Panc1 (cell line): ENCODE measurements at regions not wholly inside any gene's neighbourhood (a gene's known extent, or its start where the extent isn't known, plus 50 kb on each side); places are given as distances from the start of the nearest gene placed in this dataset.

ENCODE experiments used
- CTCF ChIP-seq: fragments of 450-650 bp; IDR thresholded peaks from 2 replicates; pipeline ENCODE4 v1.5.1; 2017; ENCODE audit warnings: mild to moderate bottlenecking
- POLR2AphosphoS5 ChIP-seq: IDR thresholded peaks from 2 replicates; pipeline ENCODE4 v1.6.1; 2012; ENCODE audit warnings: mild to moderate bottlenecking, low read depth, low read length, moderate library complexity
- REST ChIP-seq, 2 experiments: IDR thresholded peaks; 2 replicates each; pipeline ENCODE4 v1.6.1; 2011 to 2012; ENCODE audit warnings: low read depth in 2 of 2, control low read depth in 1 of 2, low read length in 1 of 2, mild to moderate bottlenecking in 1 of 2, moderate library complexity in 1 of 2; ENCODE audit not compliant: insufficient read depth in 1 of 2

GRCh38 chr20:23277316-23277715 is 73.3 kb upstream of the NXT1 start:
- TF ChIP-seq CTCF (no peak), POLR2AphosphoS5 (no peak), REST (IDR thresholded peaks at IDR 0.05; ENCODE audit: insufficient read depth in 1 of 2, low read depth in 2 of 2, low read length in 1 of 2) (no peak)
